MM.1S (cell line): ENCODE measurements at regions not wholly inside any gene's neighbourhood (a gene's known extent, or its start where the extent isn't known, plus 50 kb on each side); places are given as distances from the start of the nearest gene placed in this dataset.

Source experiments
- DNase-seq: peaks from one replicate; pipeline ENCODE4 v3.0.0-alpha.2; 2015
- H2AFZ ChIP-seq: fragments of 300-600 bp; sonication (generic); 2 replicates; pipeline ENCODE4 v1.6.0; 2016; ENCODE audit warnings: antibody characterized with exemption, low read length
- H3F3A ChIP-seq: fragments of 300-600 bp; sonication (generic); 2 replicates; pipeline ENCODE4 v1.6.1; 2016; ENCODE audit warnings: mild to moderate bottlenecking, antibody characterized with exemption, low read length, moderate library complexity, mixed read lengths; ENCODE audit not compliant: insufficient read depth
- H3K27ac ChIP-seq: fragments of 300-600 bp; sonication (generic); 2 replicates; pipeline ENCODE4 v1.5.1; 2016; ENCODE audit warnings: mild to moderate bottlenecking, low read length
- H3K27me3 ChIP-seq: fragments of 300-600 bp; sonication (generic); replicated peaks from 2 replicates; pipeline ENCODE4 v1.6.0; 2016; ENCODE audit warnings: low read length; ENCODE audit not compliant: insufficient read depth
- H3K36me3 ChIP-seq: fragments of 300-600 bp; sonication (generic); replicated peaks from 2 replicates; pipeline ENCODE4 v1.6.1; 2016; ENCODE audit warnings: mild to moderate bottlenecking, low read length, mixed read lengths; ENCODE audit not compliant: insufficient read depth
- H3K4me1 ChIP-seq: fragments of 300-600 bp; sonication (generic); 2 replicates; pipeline ENCODE4 v1.6.1; 2016; ENCODE audit warnings: low read length, mixed read lengths
- H3K4me2 ChIP-seq: fragments of 300-600 bp; sonication (generic); 2 replicates; pipeline ENCODE4 v1.6.0; 2016; ENCODE audit warnings: low read depth, low read length
- H3K4me3 ChIP-seq: fragments of 300-600 bp; sonication (generic); 2 replicates; pipeline ENCODE4 v1.5.1; 2016; ENCODE audit warnings: low read length, mixed read lengths
- H3K79me2 ChIP-seq: fragments of 300-600 bp; sonication (generic); 2 replicates; pipeline ENCODE4 v1.6.1; 2016; ENCODE audit warnings: mixed run types, low read length, mixed read lengths
- H3K9ac ChIP-seq: fragments of 300-600 bp; sonication (generic); 2 replicates; pipeline ENCODE4 v1.6.1; 2016; ENCODE audit warnings: low read length, mixed read lengths
- H3K9me2 ChIP-seq: fragments of 300-600 bp; sonication (generic); replicated peaks from 2 replicates; pipeline ENCODE4 v1.6.1; 2016; ENCODE audit warnings: mild to moderate bottlenecking, low read length, mixed read lengths; ENCODE audit not compliant: insufficient read depth
- H3K9me3 ChIP-seq: fragments of 300-600 bp; sonication (generic); replicated peaks from 2 replicates; pipeline ENCODE4 v1.6.1; 2016; ENCODE audit warnings: mild to moderate bottlenecking, low read length, mixed read lengths; ENCODE audit not compliant: insufficient read depth
- H4K20me1 ChIP-seq: fragments of 300-600 bp; sonication (generic); 2 replicates; pipeline ENCODE4 v1.6.1; 2016; ENCODE audit warnings: mild to moderate bottlenecking, low read length, moderate library complexity, mixed read lengths; ENCODE audit not compliant: insufficient read depth
- EZH2 ChIP-seq: fragments of 300-600 bp; sonication (generic); optimal IDR thresholded peaks from 2 replicates; pipeline ENCODE3; 2017; ENCODE audit warnings: low read depth, mild to moderate bottlenecking, antibody characterized with exemption, low read length, mixed read lengths
- EZH2phosphoT487 ChIP-seq: fragments of 300-600 bp; sonication (generic); IDR thresholded peaks from 2 replicates; pipeline ENCODE4 v1.6.1; 2018; ENCODE audit warnings: antibody characterized with exemption, low read length
- TF ChIP-seq, protein P1 (sequence below): fragments of 300-600 bp; sonication (generic); IDR thresholded peaks from 2 replicates; pipeline ENCODE4 v1.5.1; 2016; ENCODE audit warnings: antibody characterized with exemption, low read length, mixed read lengths

DNA sequence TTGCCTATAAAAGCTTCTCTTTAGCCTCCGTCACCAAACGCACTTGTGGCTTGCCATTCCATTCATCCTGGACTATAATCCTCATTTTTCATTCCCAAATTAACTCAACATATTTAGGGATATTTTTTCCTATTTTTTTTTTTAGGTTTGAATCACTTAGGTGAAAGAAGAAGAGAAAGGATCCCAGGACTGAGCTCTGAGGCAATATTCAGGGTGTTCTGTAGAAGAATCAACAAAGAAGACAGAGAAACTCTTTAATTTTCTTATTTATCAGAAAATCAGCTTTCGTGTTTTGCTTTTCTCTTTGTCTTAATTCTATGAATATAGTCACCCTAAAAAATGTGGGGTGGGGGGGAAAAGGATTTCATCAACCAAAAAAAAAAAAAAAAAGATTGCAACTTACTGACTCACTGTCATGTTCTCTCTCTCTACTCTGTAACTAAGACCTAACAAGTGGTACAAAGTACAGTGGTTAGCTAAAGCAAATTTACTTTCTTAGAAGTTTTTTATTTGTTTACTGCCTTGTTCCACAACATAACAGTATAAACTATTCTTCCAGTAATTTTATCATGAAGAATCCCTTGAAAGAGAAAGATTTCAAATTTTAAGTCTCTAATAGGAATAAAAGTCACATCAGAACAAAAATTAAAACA is 272.0 kb downstream of the DHX15 start:
- H2AFZ ChIP-seq: no peak overlapping the region
- no peak overlapping the region for H3K4me3 ChIP-seq
- TF ChIP-seq, protein P1, sequence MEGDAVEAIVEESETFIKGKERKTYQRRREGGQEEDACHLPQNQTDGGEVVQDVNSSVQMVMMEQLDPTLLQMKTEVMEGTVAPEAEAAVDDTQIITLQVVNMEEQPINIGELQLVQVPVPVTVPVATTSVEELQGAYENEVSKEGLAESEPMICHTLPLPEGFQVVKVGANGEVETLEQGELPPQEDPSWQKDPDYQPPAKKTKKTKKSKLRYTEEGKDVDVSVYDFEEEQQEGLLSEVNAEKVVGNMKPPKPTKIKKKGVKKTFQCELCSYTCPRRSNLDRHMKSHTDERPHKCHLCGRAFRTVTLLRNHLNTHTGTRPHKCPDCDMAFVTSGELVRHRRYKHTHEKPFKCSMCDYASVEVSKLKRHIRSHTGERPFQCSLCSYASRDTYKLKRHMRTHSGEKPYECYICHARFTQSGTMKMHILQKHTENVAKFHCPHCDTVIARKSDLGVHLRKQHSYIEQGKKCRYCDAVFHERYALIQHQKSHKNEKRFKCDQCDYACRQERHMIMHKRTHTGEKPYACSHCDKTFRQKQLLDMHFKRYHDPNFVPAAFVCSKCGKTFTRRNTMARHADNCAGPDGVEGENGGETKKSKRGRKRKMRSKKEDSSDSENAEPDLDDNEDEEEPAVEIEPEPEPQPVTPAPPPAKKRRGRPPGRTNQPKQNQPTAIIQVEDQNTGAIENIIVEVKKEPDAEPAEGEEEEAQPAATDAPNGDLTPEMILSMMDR: no peak
- TF ChIP-seq EZH2phosphoT487: no peak
- TF ChIP-seq EZH2: no peak
- no peaks in the 10 kb centered on the region for H3K27me3 ChIP-seq
- no peaks in the 10 kb centered on the region for H3K9me3 ChIP-seq
- H3K9ac ChIP-seq: no peak overlapping the region
- no peaks in the 10 kb centered on the region for H3K79me2 ChIP-seq
- no peak for DNase-seq
- no peak overlapping the region for H3K27ac ChIP-seq
- no peaks in the 10 kb centered on the region for H3K36me3 ChIP-seq
- H3F3A ChIP-seq: no peaks in the 10 kb centered on the region
- no peaks in the 10 kb centered on the region for H4K20me1 ChIP-seq
- H3K4me1 ChIP-seq: no peaks in the 10 kb centered on the region
- no peaks in the 10 kb centered on the region for H3K9me2 ChIP-seq
- H3K4me2 ChIP-seq: no peak overlapping the region

DNA sequence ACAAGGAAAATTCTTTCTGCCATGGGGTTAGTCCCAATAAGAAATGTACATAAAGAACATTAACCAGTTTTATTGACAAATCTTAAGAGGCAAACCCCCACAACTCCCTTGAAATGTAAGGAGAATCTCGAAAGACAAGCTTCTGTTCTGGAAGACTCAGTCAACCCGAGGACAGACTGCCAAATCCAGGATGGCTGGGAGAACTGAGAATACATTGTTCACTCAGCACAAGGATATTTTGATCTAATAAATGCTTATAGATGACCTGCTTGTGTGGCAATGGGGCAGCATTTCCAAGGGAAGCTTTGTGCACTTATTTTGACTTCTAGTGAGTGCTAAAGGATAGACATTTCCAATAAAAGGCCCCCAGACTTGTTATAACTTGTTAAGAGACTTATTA is 280.4 kb downstream of the DHX15 start:
- no peaks in the 10 kb centered on the region for H3K9me2 ChIP-seq
- H3K4me1 ChIP-seq: no peaks in the 10 kb centered on the region
- no peak overlapping the region for H3K4me2 ChIP-seq
- no peaks in the 10 kb centered on the region for H3K36me3 ChIP-seq
- no peak overlapping the region for H2AFZ ChIP-seq
- no peak overlapping the region for H3K4me3 ChIP-seq
- H4K20me1 ChIP-seq: no peaks in the 10 kb centered on the region
- no peak for DNase-seq
- no peak for TF ChIP-seq EZH2phosphoT487
- TF ChIP-seq, protein P1: no peak
- no peak for TF ChIP-seq EZH2
- no peaks in the 10 kb centered on the region for H3K9me3 ChIP-seq
- no peak overlapping the region for H3K9ac ChIP-seq
- H3K79me2 ChIP-seq: no peaks in the 10 kb centered on the region
- no peaks in the 10 kb centered on the region for H3K27me3 ChIP-seq
- no peaks in the 10 kb centered on the region for H3F3A ChIP-seq
- no peak overlapping the region for H3K27ac ChIP-seq

DNA sequence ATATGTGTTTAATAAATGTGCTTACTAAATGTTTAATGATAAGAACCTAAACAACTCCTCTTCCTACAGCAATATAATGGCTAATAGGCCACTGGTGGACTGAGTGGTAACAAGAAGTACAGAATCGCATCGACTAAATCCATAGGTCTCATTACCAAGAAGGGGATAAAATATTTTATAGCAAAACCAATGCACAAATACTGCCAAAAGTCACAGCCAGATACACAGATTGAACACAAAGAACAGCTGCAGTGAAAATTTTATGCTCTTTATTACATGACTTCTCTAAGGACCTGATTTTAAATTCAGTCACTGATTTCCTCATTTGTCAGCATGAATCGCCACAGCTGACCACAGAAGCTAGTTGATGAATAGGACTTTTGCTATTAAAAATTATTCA is 285.4 kb downstream of the DHX15 start:
- H3K4me3 ChIP-seq: no peak overlapping the region
- no peaks in the 10 kb centered on the region for H3K36me3 ChIP-seq
- no peak for DNase-seq
- no peaks in the 10 kb centered on the region for H3K27me3 ChIP-seq
- H4K20me1 ChIP-seq: no peaks in the 10 kb centered on the region
- H3K79me2 ChIP-seq: no peaks in the 10 kb centered on the region
- H3K4me2 ChIP-seq: no peak overlapping the region
- no peaks in the 10 kb centered on the region for H3K9me2 ChIP-seq
- H3K27ac ChIP-seq: no peak overlapping the region
- H3K9ac ChIP-seq: no peak overlapping the region
- no peaks in the 10 kb centered on the region for H3K9me3 ChIP-seq
- H3K4me1 ChIP-seq: no peaks in the 10 kb centered on the region
- H3F3A ChIP-seq: no peaks in the 10 kb centered on the region
- H2AFZ ChIP-seq: no peak overlapping the region
- TF ChIP-seq EZH2phosphoT487 (no peak), EZH2 (no peak)
- TF ChIP-seq, protein P1: no peak
